CD14-positive monocyte (primary cell): ENCODE measurements at regions not wholly inside any gene's neighbourhood (a gene's known extent, or its start where the extent isn't known, plus 50 kb on each side); places are given as distances from the start of the nearest gene placed in this dataset.

Source experiments
- DNase-seq, 3 donors: peaks; one replicate each; pipeline ENCODE4 v3.0.0-alpha.2; 2011 to 2022
- H2AFZ ChIP-seq: 2 replicates; pipeline ENCODE4 v1.6.0; 2012; ENCODE audit warnings: mild to moderate bottlenecking, low read depth, low read length, inconsistent platforms; ENCODE audit not compliant: insufficient read depth, poor library complexity, severe bottlenecking
- H3K27ac ChIP-seq, 2 donors: 1 replicate in 1 of 2; 2 replicates in 1 of 2; pipeline ENCODE4 v1.5.1; 2012 to 2013; ENCODE audit warnings: low read length in 2 of 2, control low read depth in 1 of 2, inconsistent platforms in 1 of 2, low read depth in 1 of 2, mild to moderate bottlenecking in 1 of 2
- H3K27me3 ChIP-seq, 2 donors: one replicate each; pipeline versions ENCODE4 v1.6.0 to v1.6.1; 2011 to 2013; ENCODE audit warnings: low read length in 2 of 2; ENCODE audit not compliant: control insufficient read depth in 2 of 2, insufficient read depth in 2 of 2
- H3K36me3 ChIP-seq, 2 donors: replicated peaks in 1 of 2; 1 replicate in 1 of 2; 2 replicates in 1 of 2; pipeline versions ENCODE4 v1.5.1 to v1.6.1; 2012 to 2013; ENCODE audit warnings: low read length in 2 of 2, control low read depth in 1 of 2, inconsistent platforms in 1 of 2, mild to moderate bottlenecking in 1 of 2; ENCODE audit not compliant: insufficient read depth in 2 of 2, control insufficient read depth in 1 of 2
- H3K4me1 ChIP-seq, 2 donors: 1 replicate in 1 of 2; 2 replicates in 1 of 2; pipeline versions ENCODE4 v1.5.1 to v1.6.1; 2012 to 2013; ENCODE audit warnings: low read length in 2 of 2, control low read depth in 1 of 2, inconsistent platforms in 1 of 2, mild to moderate bottlenecking in 1 of 2, moderate library complexity in 1 of 2; ENCODE audit not compliant: insufficient read depth in 2 of 2, control insufficient read depth in 1 of 2
- H3K4me2 ChIP-seq: replicated peaks from 2 replicates; pipeline ENCODE3; 2012; ENCODE audit warnings: low read length, moderate library complexity, mild to moderate bottlenecking; ENCODE audit not compliant: poor library complexity, severe bottlenecking; ENCODE audit errors: extremely low read depth
- H3K4me3 ChIP-seq, 3 experiments: fragments of 200-600 bp in 1 of 3; sonication (generic) in 1 of 3; replicated peaks in 1 of 3; 1 replicate in 2 of 3; 2 replicates in 1 of 3; pipeline ENCODE4 v1.5.1; 2011 to 2013; ENCODE audit warnings: low read length in 3 of 3, mild to moderate bottlenecking in 3 of 3, control low read depth in 2 of 3, low read depth in 2 of 3, inconsistent platforms in 1 of 3, moderate library complexity in 1 of 3
- H3K79me2 ChIP-seq: 2 replicates; pipeline ENCODE4 v1.6.0; 2012; ENCODE audit warnings: mild to moderate bottlenecking, control low read depth, inconsistent platforms, low read length, moderate library complexity; ENCODE audit not compliant: insufficient read depth
- H3K9ac ChIP-seq: 2 replicates; pipeline ENCODE4 v1.6.0; 2017; ENCODE audit warnings: low read length, mild to moderate bottlenecking; ENCODE audit not compliant: insufficient read depth, poor library complexity, severe bottlenecking
- H3K9me3 ChIP-seq, 2 donors: replicated peaks in 1 of 2; 1 replicate in 1 of 2; 2 replicates in 1 of 2; pipeline versions ENCODE4 v1.5.1 to v1.6.1; 2012 to 2013; ENCODE audit warnings: low read length in 2 of 2, control low read depth in 1 of 2; ENCODE audit not compliant: control insufficient read depth in 1 of 2, insufficient read depth in 1 of 2
- H4K20me1 ChIP-seq: 2 replicates; pipeline ENCODE4 v1.6.0; 2012; ENCODE audit warnings: mild to moderate bottlenecking, low read length, control low read depth, moderate library complexity; ENCODE audit not compliant: insufficient read depth
- H3K27ac Mint-ChIP-seq, 7 donors: one replicate each; pipeline ENCODE4 v1.8.0; 2020; ENCODE audit warnings: mild to moderate bottlenecking in 7 of 7, mixed read lengths in 7 of 7, moderate library complexity in 6 of 7, inconsistent platforms in 2 of 7
- H3K27me3 Mint-ChIP-seq, 3 donors: one replicate each; pipeline ENCODE4 v1.8.0; 2021 to 2022; ENCODE audit warnings: low read depth in 3 of 3, mild to moderate bottlenecking in 3 of 3, mixed read lengths in 3 of 3, moderate library complexity in 3 of 3, inconsistent platforms in 1 of 3
- H3K36me3 Mint-ChIP-seq, 2 donors: one replicate each; pipeline ENCODE4 v1.8.0; 2020; ENCODE audit warnings: mixed read lengths in 2 of 2, inconsistent platforms in 1 of 2, mild to moderate bottlenecking in 1 of 2
- H3K4me1 Mint-ChIP-seq: one replicate; pipeline ENCODE4 v1.8.0; 2020; ENCODE audit warnings: mild to moderate bottlenecking, mixed read lengths
- H3K4me3 Mint-ChIP-seq, 2 donors: one replicate each; pipeline ENCODE4 v1.8.0; 2020; ENCODE audit warnings: mild to moderate bottlenecking in 2 of 2, mixed read lengths in 2 of 2, moderate library complexity in 1 of 2
- H3K9me3 Mint-ChIP-seq, 7 donors: one replicate each; pipeline ENCODE4 v1.8.0; 2020 to 2022; ENCODE audit warnings: mixed read lengths in 7 of 7, mild to moderate bottlenecking in 6 of 7, moderate library complexity in 6 of 7, inconsistent platforms in 2 of 7
- WGBS: methylation state at CpG from one replicate; pipeline ENCODE4 v1.1.5; 2013; ENCODE audit warnings: missing lambda C conversion rate; ENCODE audit not compliant: insufficient coverage; 5-methylcytosine and 5-hydroxymethylcytosine counted together
- intact Hi-C, 2 donors: fragments of 100-400 bp; cut with micrococcal nuclease; formaldehyde crosslinking; loops; one replicate each; pipeline versions ENCODE4 v1.15.0 to v1.15.1; 2023
- TF ChIP-seq, protein P1 (sequence below): fragments of 200-600 bp; IDR thresholded peaks from one replicate; pipeline ENCODE4 v1.8.0; 2022; ENCODE audit warnings: antibody characterized with exemption, mild to moderate bottlenecking

DNA sequence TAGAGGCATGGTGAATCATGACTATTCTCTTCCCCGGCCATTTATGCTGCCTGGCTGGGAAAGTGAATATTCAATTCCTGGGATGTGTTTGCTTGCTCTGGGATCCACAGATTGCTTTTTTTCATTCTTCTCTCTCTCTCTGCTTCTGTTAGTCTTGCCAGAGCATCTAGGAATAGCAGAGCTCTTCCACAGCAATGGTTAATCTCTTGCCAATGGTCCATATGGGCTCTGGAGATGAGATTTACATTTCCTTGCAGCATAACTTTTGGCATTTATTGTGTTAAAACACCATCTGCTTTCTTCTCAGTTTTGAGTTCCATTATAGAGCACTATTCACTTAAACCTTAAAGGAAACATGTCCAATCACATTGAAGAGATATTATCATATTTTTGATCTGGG, 59.2 kb upstream of the GUCY1A1 start:
- H3K36me3 ChIP-seq: no peaks in the 10 kb centered on the region
- H3K9me3 ChIP-seq: no peaks in the 10 kb centered on the region
- no peak for DNase-seq
- Mint-ChIP-seq H3K27me3 (peaks cover 0 to 2% (median 1%) of the 10 kb centered on the region in 3 donors), H3K4me1 (no peaks in the 10 kb centered on the region), H3K36me3 (no peaks in the 10 kb centered on the region), H3K9me3 (peaks cover 0 to 2% (median 0%) of the 10 kb centered on the region in 7 donors), H3K4me3 (no peak overlapping the region), H3K27ac (no peak overlapping the region)
- no peak overlapping the region for H3K4me2 ChIP-seq
- H3K4me1 ChIP-seq: no peaks in the 10 kb centered on the region
- no peak overlapping the region for H2AFZ ChIP-seq
- no peaks in the 10 kb centered on the region for H4K20me1 ChIP-seq
- H3K27me3 ChIP-seq: no peaks in the 10 kb centered on the region
- H3K4me3 ChIP-seq: no peak overlapping the region
- no peaks in the 10 kb centered on the region for H3K79me2 ChIP-seq
- no CpG with 5 or more reads among the region's 1 CpG for WGBS
- no peak overlapping the region for H3K9ac ChIP-seq
- TF ChIP-seq, protein P1, sequence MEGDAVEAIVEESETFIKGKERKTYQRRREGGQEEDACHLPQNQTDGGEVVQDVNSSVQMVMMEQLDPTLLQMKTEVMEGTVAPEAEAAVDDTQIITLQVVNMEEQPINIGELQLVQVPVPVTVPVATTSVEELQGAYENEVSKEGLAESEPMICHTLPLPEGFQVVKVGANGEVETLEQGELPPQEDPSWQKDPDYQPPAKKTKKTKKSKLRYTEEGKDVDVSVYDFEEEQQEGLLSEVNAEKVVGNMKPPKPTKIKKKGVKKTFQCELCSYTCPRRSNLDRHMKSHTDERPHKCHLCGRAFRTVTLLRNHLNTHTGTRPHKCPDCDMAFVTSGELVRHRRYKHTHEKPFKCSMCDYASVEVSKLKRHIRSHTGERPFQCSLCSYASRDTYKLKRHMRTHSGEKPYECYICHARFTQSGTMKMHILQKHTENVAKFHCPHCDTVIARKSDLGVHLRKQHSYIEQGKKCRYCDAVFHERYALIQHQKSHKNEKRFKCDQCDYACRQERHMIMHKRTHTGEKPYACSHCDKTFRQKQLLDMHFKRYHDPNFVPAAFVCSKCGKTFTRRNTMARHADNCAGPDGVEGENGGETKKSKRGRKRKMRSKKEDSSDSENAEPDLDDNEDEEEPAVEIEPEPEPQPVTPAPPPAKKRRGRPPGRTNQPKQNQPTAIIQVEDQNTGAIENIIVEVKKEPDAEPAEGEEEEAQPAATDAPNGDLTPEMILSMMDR: no peak
- H3K27ac ChIP-seq: no peak overlapping the region
- intact Hi-C loops: no loop called here

DNA sequence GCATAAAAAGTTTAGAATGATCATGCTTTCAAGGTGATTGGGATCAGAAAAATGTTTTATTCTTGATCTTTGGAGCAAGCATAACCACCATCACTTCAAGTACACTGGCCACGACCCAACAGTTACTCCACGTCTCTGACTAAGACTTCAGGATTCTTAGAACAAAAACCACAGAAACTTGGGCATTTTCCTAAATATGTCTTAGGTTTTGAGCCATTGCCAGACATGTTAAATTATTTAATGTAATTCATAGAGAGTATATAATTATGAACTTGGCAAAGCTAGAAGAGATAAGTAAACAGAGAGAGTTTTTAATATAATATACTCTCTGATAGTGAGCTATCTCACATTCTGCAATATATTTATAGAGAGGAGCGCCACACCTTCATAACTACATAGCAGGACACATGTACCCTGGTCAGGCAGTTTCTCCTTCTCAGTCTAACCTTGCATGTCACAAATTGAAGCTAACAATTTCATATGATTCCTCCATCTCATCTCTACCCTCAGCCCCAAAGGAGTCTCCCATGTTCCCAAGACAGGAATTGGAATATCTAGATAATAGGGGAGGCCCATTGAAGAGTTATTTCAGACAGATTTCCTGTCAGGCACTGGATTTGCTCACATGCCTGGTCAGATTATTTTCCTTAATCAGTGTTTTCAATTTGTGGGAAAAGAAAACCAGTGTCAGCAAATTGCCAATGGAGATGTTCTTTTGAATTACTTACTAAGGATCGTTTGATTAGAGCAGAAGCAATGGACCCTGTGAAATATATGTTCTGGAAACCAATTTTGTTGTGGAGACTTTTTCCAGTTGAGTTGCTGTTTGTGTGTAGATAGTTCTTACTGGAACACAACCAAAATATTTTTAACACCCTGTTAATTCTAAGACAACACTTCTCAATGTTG, 61.7 kb upstream of the GUCY1A1 start:
- intact Hi-C loops: no loop called here
- DNase-seq: no peak
- Histone ChIP-seq H3K9ac (no peak overlapping the region), H2AFZ (no peak overlapping the region), H3K36me3 (no peaks in the 10 kb centered on the region), H3K9me3 (no peaks in the 10 kb centered on the region), H3K27me3 (no peaks in the 10 kb centered on the region), H3K4me1 (no peaks in the 10 kb centered on the region), H3K4me3 (no peak overlapping the region), H4K20me1 (no peaks in the 10 kb centered on the region), H3K79me2 (no peaks in the 10 kb centered on the region), H3K27ac (no peak overlapping the region), H3K4me2 (no peak overlapping the region)
- no peaks in the 10 kb centered on the region for H3K9me3 Mint-ChIP-seq
- no peaks in the 10 kb centered on the region for H3K4me1 Mint-ChIP-seq
- no peaks in the 10 kb centered on the region for H3K36me3 Mint-ChIP-seq
- no peak overlapping the region for H3K4me3 Mint-ChIP-seq
- 20% methylated on average over 2 of the region's 4 CpGs for WGBS
- H3K27me3 Mint-ChIP-seq: peaks cover 0 to 2% (median 1%) of the 10 kb centered on the region in 3 donors
- H3K27ac Mint-ChIP-seq: no peak overlapping the region
- TF ChIP-seq, protein P1: no peak
